Liver (tissue), 8 donors: ENCODE measurements at regions not wholly inside any gene's neighbourhood (a gene's known extent, or its start where the extent isn't known, plus 50 kb on each side); places are given as distances from the start of the nearest gene placed in this dataset.

Source experiments
- DNase-seq: peaks from one replicate; pipeline ENCODE4 v3.0.0-alpha.2; 2017; ENCODE audit warnings: low spot score
- H3K27ac ChIP-seq, 2 donors: one replicate each; pipeline ENCODE4 v1.7.0; 2013; ENCODE audit warnings: inconsistent platforms in 2 of 2, low read length in 2 of 2, control low read depth in 1 of 2, low read depth in 1 of 2, mild to moderate bottlenecking in 1 of 2
- H3K27me3 ChIP-seq, 4 donors: one replicate each; pipeline versions ENCODE4 v1.6.1 to v1.7.0; 2013; ENCODE audit warnings: low read length in 3 of 4, inconsistent platforms in 1 of 4, mild to moderate bottlenecking in 1 of 4, moderate library complexity in 1 of 4; ENCODE audit not compliant: control insufficient read depth in 4 of 4, insufficient read depth in 4 of 4
- H3K36me3 ChIP-seq, 4 donors: one replicate each; pipeline versions ENCODE4 v1.6.1 to v1.7.0; 2013; ENCODE audit warnings: low read length in 3 of 4, mild to moderate bottlenecking in 3 of 4, low read depth in 1 of 4, moderate library complexity in 1 of 4; ENCODE audit not compliant: control insufficient read depth in 4 of 4, insufficient read depth in 3 of 4
- H3K4me1 ChIP-seq, 4 donors: one replicate each; pipeline versions ENCODE4 v1.6.1 to v1.7.0; 2013; ENCODE audit warnings: low read length in 3 of 4, mild to moderate bottlenecking in 3 of 4, moderate library complexity in 1 of 4; ENCODE audit not compliant: control insufficient read depth in 4 of 4, insufficient read depth in 4 of 4
- H3K4me3 ChIP-seq, 3 donors: one replicate each; pipeline versions ENCODE4 v1.6.1 to v1.7.0; 2013; ENCODE audit warnings: low read length in 3 of 3, control low read depth in 1 of 3, low read depth in 1 of 3, mild to moderate bottlenecking in 1 of 3
- H3K9ac ChIP-seq, 2 donors: one replicate each; pipeline ENCODE4 v1.7.0; 2013; ENCODE audit warnings: low read length in 2 of 2, mild to moderate bottlenecking in 2 of 2, moderate library complexity in 2 of 2, control low read depth in 1 of 2, low read depth in 1 of 2
- H3K9me3 ChIP-seq, 4 donors: one replicate each; pipeline versions ENCODE4 v1.6.1 to v1.7.0; 2013; ENCODE audit warnings: low read length in 3 of 4; ENCODE audit not compliant: control insufficient read depth in 4 of 4
- ATF3 ChIP-seq: IDR thresholded peaks from 2 replicates; pipeline ENCODE4 v1.6.1; 2016; ENCODE audit warnings: antibody characterized with exemption
- CTCF ChIP-seq: fragments of 150-350 bp; IDR thresholded peaks from 2 replicates; pipeline ENCODE4 v1.5.1; 2017; ENCODE audit warnings: improper control_type of control experiment, low read depth, low read length; ENCODE audit not compliant: missing input control
- EGR1 ChIP-seq, 2 donors: IDR thresholded peaks; 2 replicates each; pipeline ENCODE4 v1.6.1; 2016 to 2018; ENCODE audit warnings: antibody characterized with exemption in 2 of 2, low read depth in 2 of 2
- FOXA1 ChIP-seq: IDR thresholded peaks from 2 replicates; pipeline ENCODE4 v1.6.1; 2016; ENCODE audit warnings: antibody characterized with exemption
- FOXA2 ChIP-seq: IDR thresholded peaks from 2 replicates; pipeline ENCODE4 v1.6.1; 2016; ENCODE audit warnings: antibody characterized with exemption
- GABPA ChIP-seq, 2 donors: IDR thresholded peaks in 1 of 2; conservative IDR thresholded peaks in 1 of 2; 2 replicates each; pipeline ENCODE4 v1.6.1; 2016; ENCODE audit warnings: antibody characterized with exemption in 2 of 2, mild to moderate bottlenecking in 1 of 2, moderate library complexity in 1 of 2
- HNF4A ChIP-seq, 2 donors: conservative IDR thresholded peaks; 2 replicates each; pipeline ENCODE4 v1.6.1; 2016; ENCODE audit warnings: antibody characterized with exemption in 2 of 2, mild to moderate bottlenecking in 2 of 2
- HNF4G ChIP-seq: IDR thresholded peaks from 2 replicates; pipeline ENCODE4 v1.6.1; 2016; ENCODE audit warnings: antibody characterized with exemption
- JUND ChIP-seq, 2 donors: IDR thresholded peaks; 2 replicates each; pipeline ENCODE4 v1.6.1; 2016; ENCODE audit warnings: antibody characterized with exemption in 2 of 2
- MAX ChIP-seq: IDR thresholded peaks from 2 replicates; pipeline ENCODE4 v1.6.1; 2016; ENCODE audit warnings: antibody characterized with exemption
- NR2F2 ChIP-seq: IDR thresholded peaks from 2 replicates; pipeline ENCODE4 v1.6.1; 2016; ENCODE audit warnings: antibody characterized with exemption
- RAD21 ChIP-seq, 2 donors: IDR thresholded peaks; 2 replicates each; pipeline ENCODE4 v1.6.1; 2016; ENCODE audit warnings: antibody characterized with exemption in 2 of 2, mild to moderate bottlenecking in 2 of 2
- REST ChIP-seq: IDR thresholded peaks from 2 replicates; pipeline ENCODE4 v1.6.1; 2016; ENCODE audit warnings: antibody characterized with exemption, mild to moderate bottlenecking
- RXRA ChIP-seq, 2 donors: IDR thresholded peaks; 2 replicates each; pipeline ENCODE4 v1.6.1; 2017 to 2018; ENCODE audit warnings: antibody characterized with exemption in 2 of 2, mild to moderate bottlenecking in 1 of 2
- SP1 ChIP-seq: IDR thresholded peaks from 2 replicates; pipeline ENCODE4 v1.6.1; 2018; ENCODE audit warnings: antibody characterized with exemption, mild to moderate bottlenecking
- TAF1 ChIP-seq: conservative IDR thresholded peaks from 2 replicates; pipeline ENCODE4 v1.6.1; 2016; ENCODE audit warnings: antibody characterized with exemption, mild to moderate bottlenecking
- YY1 ChIP-seq: IDR thresholded peaks from 2 replicates; pipeline ENCODE4 v1.6.1; 2016; ENCODE audit warnings: antibody characterized with exemption, mild to moderate bottlenecking
- ZBTB33 ChIP-seq: IDR thresholded peaks from 2 replicates; pipeline ENCODE4 v1.6.1; 2016; ENCODE audit warnings: antibody characterized with exemption
- WGBS: extraction: QIAGEN DNeasy Blood & Tissue Kit; methylation state at CpG from one replicate; pipeline ENCODE4 v1.1.7; 2013; 5-methylcytosine and 5-hydroxymethylcytosine counted together
- donor health status: healthy.
- donor health status: healthy.
- donor health status: healthy.
- donor health status: healthy.
- donor health status: healthy.

- TF ChIP-seq RAD21 (IDR thresholded peaks at IDR 0.05) (no peak), SP1 (no peak), ATF3 (no peak)
- no peaks in the 10 kb centered on the region for H3K36me3 ChIP-seq
- H3K9ac ChIP-seq = no peak overlapping the region
- no peaks in the 10 kb centered on the region for H3K27me3 ChIP-seq
- DNase-seq = no peak
- no peak overlapping the region for H3K27ac ChIP-seq
- 83% methylated on average over 1 of the region's 1 CpG for WGBS
- no peaks in the 10 kb centered on the region for H3K4me1 ChIP-seq
- no peaks in the 10 kb centered on the region for H3K9me3 ChIP-seq
- H3K4me3 ChIP-seq = no peak overlapping the region
Measured at GRCh38 chr16:76796978-76797377, 394.0 kb upstream of the MON1B start.

GRCh38 chr16:76797457-76797856 is 393.5 kb upstream of the MON1B start:
- WGBS = 80% methylated on average over 4 of the region's 4 CpGs
- Histone ChIP-seq H3K9me3 (no peaks in the 10 kb centered on the region), H3K27me3 (no peaks in the 10 kb centered on the region)

More at GRCh38 chr16:76797457-76797856, 393.5 kb upstream of the MON1B start:
- Histone ChIP-seq H3K9ac (no peak overlapping the region), H3K36me3 (no peaks in the 10 kb centered on the region), H3K4me3 (no peak overlapping the region), H3K27ac (no peak overlapping the region), H3K4me1 (no peaks in the 10 kb centered on the region)
- no peak for DNase-seq
- TF ChIP-seq FOXA1 (no peak), RAD21 (IDR thresholded peaks at IDR 0.05) (no peak), GABPA (IDR thresholded peaks at IDR 0.05 in 1 of 2, conservative IDR thresholded peaks at IDR 0.05 in 1 of 2) (no peak), JUND (IDR thresholded peaks at IDR 0.05) (no peak), ZBTB33 (no peak), FOXA2 (no peak), HNF4A (conservative IDR thresholded peaks at IDR 0.05) (no peak), MAX (no peak), YY1 (no peak), ATF3 (no peak), REST (no peak), HNF4G (no peak), NR2F2 (no peak), TAF1 (no peak), CTCF (no peak), EGR1 (IDR thresholded peaks at IDR 0.05; ENCODE audit: low read depth in 2 of 2) (no peak), RXRA (IDR thresholded peaks at IDR 0.05) (no peak), SP1 (no peak)
